ENCODE measurements at regions not wholly inside any gene's neighbourhood (a gene's known extent, or its start where the extent isn't known, plus 50 kb on each side); places are given as distances from the start of the nearest gene placed in this dataset.

GRCh38 chr7:131948434-131949053, 392.1 kb upstream of the PODXL start:
- Histone ChIP-seq H3K4me2 (ENCODE audit: low read length) (no peak overlapping the region), H3K9me2 (replicated peaks; ENCODE audit: control insufficient read depth, low read length) (no peaks in the 10 kb centered on the region), H3K36me3 (ENCODE audit: control insufficient read depth, low read length) (no peaks in the 10 kb centered on the region), H3F3A (ENCODE audit: control insufficient read depth, insufficient read depth) (no peaks in the 10 kb centered on the region), H3K4me3 (ENCODE audit: low read length) (no peak overlapping the region), H3K27ac (ENCODE audit: low read depth, low read length) (no peak overlapping the region), H4K20me1 (ENCODE audit: control insufficient read depth, insufficient read depth, low read depth, low read length) (no peaks in the 10 kb centered on the region), H3K9me3 (ENCODE audit: control insufficient read depth, insufficient read depth, low read length) (no peaks in the 10 kb centered on the region), H3K4me1 (ENCODE audit: control insufficient read depth, low read length) (no peaks in the 10 kb centered on the region), H3K79me2 (ENCODE audit: control insufficient read depth, low read length) (no peaks in the 10 kb centered on the region), H3K27me3 (ENCODE audit: control insufficient read depth, low read length) (peaks cover 8% of the 10 kb centered on the region)
- TF ChIP-seq CTCF (IDR thresholded peaks at IDR 0.05; ENCODE audit: low read depth, low read length, poor library complexity, severe bottlenecking), result no peak
- no peak for TF ChIP-seq EZH2phosphoT487 (IDR thresholded peaks at IDR 0.05; ENCODE audit: borderline replicate concordance, low read length)

- Histone ChIP-seq H3F3A (ENCODE audit: control insufficient read depth, insufficient read depth) (no peaks in the 10 kb centered on the region), H3K27me3 (ENCODE audit: control insufficient read depth, low read length) (peaks cover 8% of the 10 kb centered on the region), H3K9me3 (ENCODE audit: control insufficient read depth, insufficient read depth, low read length) (no peaks in the 10 kb centered on the region), H3K36me3 (ENCODE audit: control insufficient read depth, low read length) (no peaks in the 10 kb centered on the region), H3K4me1 (ENCODE audit: control insufficient read depth, low read length) (no peaks in the 10 kb centered on the region), H3K27ac (ENCODE audit: low read depth, low read length) (no peak overlapping the region), H3K4me2 (ENCODE audit: low read length) (no peak overlapping the region), H3K79me2 (ENCODE audit: control insufficient read depth, low read length) (no peaks in the 10 kb centered on the region), H3K9me2 (replicated peaks; ENCODE audit: control insufficient read depth, low read length) (no peaks in the 10 kb centered on the region), H4K20me1 (ENCODE audit: control insufficient read depth, insufficient read depth, low read depth, low read length) (no peaks in the 10 kb centered on the region), H3K4me3 (ENCODE audit: low read length) (no peak overlapping the region)
- TF ChIP-seq CTCF (IDR thresholded peaks at IDR 0.05; ENCODE audit: low read depth, low read length, poor library complexity, severe bottlenecking), result no peak
Measured at GRCh38 chr7:131947661-131948060, 391.2 kb upstream of the PODXL start.

GRCh38 chr7:131945957-131946544, 389.6 kb upstream of the PODXL start:
- Histone ChIP-seq H3K9me3 (ENCODE audit: control insufficient read depth, insufficient read depth, low read length) (no peaks in the 10 kb centered on the region), H3K27me3 (ENCODE audit: control insufficient read depth, low read length) (peaks cover 8% of the 10 kb centered on the region), H3K27ac (ENCODE audit: low read depth, low read length) (no peak overlapping the region), H3K36me3 (ENCODE audit: control insufficient read depth, low read length) (no peaks in the 10 kb centered on the region), H4K20me1 (ENCODE audit: control insufficient read depth, insufficient read depth, low read depth, low read length) (no peaks in the 10 kb centered on the region), H3F3A (ENCODE audit: control insufficient read depth, insufficient read depth) (no peaks in the 10 kb centered on the region), H3K9me2 (replicated peaks; ENCODE audit: control insufficient read depth, low read length) (no peaks in the 10 kb centered on the region), H3K4me2 (ENCODE audit: low read length) (no peak overlapping the region), H3K79me2 (ENCODE audit: control insufficient read depth, low read length) (no peaks in the 10 kb centered on the region), H3K4me1 (ENCODE audit: control insufficient read depth, low read length) (no peaks in the 10 kb centered on the region), H3K4me3 (ENCODE audit: low read length) (no peak overlapping the region)
- TF ChIP-seq EZH2phosphoT487 (IDR thresholded peaks at IDR 0.05; ENCODE audit: borderline replicate concordance, low read length) (no peak), CTCF (IDR thresholded peaks at IDR 0.05; ENCODE audit: low read depth, low read length, poor library complexity, severe bottlenecking) (no peak)
